ENCODE measurements at regions not wholly inside any gene's neighbourhood (a gene's known extent, or its start where the extent isn't known, plus 50 kb on each side); places are given as distances from the start of the nearest gene placed in this dataset.
"Not testable (repeated sequence)": the region's sequence is repeated elsewhere in the genome, so short reads cannot be mapped to it uniquely, and the experiment has no call there.

DNA sequence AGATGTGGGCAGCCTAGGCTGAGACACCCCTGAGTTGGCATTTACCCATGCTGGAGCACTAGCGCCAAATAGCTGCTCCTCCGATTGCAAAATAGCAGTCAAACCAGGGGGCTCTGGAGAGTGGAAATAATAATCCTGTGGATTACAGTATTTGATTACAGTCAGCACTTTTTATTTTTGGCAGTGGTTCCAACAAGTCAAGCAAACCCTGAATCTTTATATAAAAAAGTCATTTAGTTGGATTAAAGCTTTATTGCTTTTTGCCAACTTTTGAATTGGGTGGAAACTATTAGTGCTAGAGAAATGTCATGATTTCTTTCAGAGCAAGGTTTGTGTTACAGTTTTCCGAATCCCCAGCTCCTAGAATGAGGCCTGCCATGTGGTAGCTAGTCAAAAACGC lies 99.3 kb upstream of the FAM20A start:
- no peak for DNase-seq

DNA sequence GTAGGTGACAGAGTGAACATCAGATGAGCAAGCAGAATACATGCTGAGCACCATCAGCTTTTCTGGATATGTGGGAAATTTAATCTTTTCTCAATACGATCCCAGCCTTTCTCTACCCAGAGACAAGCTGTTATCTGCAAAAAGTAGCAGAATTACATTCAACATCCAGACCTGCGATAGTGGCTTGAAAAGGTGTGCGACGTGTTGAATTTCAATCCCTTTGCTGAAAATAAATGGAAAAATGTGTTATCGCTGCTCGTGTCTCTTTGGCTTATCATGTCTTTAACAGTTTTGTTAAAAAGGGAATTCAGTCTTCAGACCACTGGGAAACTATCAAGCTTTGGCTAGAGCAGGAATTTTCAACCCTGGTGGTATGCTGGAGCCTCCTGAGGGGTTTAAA lies 98.8 kb upstream of the FAM20A start:
- DNase-seq: no peak

DNA sequence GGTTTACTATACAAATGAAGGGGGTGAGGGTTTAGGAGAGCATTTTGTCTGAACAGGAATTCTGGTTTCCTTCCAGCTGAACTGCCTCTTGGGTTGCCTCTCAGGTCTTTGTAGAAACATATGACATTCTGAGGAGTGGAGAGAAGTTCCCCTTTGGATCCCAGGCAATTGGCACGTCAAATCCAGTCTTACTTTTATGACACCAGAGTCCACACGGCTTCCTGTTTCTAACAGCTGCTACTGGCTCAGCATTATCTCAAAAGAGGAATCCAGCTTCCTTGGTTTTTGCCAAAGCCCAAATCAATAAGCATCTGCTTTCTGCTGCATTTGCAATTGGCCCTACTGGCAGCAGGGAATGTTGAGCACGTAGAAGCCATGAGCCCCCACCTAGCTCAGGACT lies 97.6 kb upstream of the FAM20A start:
- DNase-seq: no peak

DNA sequence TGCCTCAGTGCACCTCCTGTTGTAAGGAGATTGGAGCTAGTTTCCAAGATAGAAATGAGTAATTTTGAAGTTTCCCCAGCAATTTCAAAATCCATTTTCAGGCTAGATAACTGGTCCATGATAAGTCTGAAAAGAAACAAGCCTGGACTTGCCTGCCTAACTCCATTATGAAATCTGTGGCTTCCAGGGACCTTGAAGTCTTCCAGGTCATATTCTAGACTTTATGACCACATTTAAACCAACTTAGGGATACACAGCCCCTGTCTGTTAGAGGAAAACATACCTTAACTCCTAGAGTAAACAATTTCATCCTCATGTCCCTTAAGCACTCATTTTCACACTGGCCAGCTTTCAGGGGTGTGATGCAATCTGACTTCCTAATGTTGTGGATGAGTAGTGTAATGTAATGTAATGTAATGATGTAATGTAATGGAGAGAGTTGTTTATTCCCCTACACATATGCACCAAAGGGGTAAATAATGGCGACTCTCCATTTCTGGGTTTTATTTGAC lies 96.7 kb upstream of the FAM20A start:
- no peak for DNase-seq

DNA sequence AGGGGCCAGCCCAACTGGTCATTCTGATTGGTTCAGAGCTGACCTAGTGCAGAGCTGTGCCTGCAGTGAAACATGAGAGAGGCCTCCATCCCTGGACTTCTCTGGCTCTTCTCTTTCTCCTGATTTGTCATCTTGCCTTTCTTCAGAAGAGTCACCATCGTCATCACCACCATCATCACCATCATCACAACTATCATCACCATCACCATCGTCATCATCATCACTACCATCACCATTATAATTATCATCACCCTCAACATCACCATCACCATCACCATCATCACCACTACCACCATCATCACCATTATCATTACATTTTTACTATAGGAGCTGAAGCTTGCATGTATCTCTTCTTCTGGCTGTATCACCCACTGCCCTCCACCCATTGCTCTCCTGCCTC lies 94.5 kb upstream of the FAM20A start:
- no peak for DNase-seq

DNA sequence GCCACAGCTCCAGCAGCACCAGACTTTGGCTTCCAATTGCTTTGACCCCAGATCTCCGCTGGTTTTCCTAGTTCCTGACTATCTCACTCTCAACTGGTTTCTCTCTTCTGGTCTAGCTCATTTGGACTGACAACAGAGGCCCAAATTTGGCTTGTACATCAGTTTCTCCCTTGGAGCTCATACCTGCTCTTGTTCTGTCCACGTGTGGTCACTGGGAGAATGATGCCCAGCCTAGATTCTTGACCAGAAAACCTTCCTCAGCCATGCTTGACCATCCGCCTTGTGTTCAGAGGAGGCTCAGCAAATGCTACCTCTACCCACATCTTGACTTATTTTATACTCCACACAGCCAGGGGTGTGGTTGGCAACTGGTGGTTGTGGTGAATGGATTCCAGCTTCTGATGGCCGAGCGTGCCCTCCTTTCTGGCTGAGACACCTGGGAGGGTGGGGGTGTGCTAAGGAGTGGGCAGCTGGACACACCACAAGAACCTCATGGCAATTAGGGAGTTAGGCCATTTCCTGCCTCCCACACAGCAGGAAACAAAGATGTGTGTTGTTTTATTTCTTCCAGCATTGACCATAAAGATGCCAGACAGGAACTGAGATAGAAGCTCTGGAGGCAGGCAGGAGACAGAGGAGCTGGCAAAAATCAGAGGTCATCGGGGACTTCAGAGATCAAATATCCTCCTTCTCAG lies 93.8 kb upstream of the FAM20A start:
- no peak for DNase-seq

DNA sequence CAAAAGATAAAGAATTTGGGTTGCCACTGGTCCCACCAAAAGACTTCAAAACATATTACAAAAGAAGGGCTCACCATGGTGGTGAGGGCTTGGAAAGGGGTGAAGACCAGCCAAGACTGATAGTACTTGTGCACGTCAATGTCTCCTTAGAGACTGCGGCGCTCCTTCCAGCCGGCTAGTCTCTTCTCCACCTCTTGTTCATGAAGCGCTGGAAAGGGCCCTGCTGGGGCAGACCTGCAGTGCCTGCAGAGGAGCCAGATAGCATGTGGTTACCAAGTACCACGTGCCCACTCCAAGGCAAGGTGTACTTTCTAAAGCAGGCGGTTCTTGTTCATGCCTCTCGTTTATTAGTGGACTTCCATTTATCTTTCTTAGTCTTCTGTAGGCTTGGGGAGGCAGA lies 92.7 kb upstream of the FAM20A start:
- DNase-seq: no peak

DNA sequence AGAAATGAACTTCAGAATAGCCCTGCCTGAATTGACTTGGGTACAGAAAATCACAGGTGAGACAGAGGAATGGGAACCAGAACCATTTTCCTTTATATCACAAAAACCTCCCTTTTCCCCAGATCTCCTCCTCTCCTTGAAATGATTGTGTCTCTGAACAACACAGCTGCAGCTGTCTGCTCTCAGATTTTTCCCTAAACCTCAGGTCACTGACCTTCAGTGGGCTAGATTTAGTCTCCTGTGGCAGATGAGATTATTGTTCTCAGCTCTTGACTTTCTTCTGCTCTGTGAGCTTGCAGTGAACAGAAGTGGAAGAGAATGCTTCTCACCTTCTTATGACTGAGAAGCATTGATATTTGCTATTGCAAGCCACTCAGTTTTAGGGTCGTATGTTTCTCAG lies 92.3 kb upstream of the FAM20A start:
- no peak for DNase-seq

DNA sequence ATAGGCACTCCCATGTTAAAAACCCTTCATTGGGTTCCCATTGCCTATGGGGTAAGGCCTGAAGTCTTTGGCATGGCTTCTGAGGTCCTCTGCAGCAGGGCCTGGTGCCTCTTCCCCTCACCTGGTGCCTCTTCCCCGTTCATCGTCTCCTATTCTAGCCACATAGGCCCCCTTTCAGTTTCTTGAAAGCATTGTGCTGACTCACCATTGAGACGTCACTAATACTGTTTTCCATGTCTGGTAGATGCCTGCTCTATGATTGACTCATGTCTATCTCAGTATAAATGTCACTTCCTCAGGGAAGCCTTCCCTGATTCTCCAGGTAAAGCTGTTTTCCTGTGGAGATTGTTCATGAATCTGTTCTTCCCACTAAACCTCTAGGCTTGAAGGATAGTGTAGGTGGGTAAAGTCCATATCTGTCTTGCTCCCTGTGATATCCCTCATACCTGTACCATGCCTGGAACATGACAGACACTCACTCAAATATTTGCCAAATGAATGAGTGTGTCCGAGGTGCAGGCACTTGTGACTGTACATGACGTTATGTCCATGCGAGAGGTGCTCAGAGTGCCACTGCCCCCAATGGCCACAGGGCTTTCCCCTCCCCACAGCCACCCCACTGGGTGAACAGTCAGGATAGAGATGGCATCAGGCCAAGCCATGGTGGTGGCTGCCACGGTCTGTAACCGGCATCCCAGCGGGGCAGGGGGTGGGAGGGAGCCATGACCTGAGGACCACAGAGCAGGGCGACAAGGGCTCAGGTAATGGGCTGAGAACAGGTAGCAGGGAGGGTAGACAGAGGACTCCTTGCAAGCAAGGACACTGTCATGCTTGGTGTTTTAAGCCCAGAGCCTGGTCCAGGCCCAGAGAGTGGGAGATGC lies 85.2 kb upstream of the FAM20A start:
- DNase-seq: no peak

DNA sequence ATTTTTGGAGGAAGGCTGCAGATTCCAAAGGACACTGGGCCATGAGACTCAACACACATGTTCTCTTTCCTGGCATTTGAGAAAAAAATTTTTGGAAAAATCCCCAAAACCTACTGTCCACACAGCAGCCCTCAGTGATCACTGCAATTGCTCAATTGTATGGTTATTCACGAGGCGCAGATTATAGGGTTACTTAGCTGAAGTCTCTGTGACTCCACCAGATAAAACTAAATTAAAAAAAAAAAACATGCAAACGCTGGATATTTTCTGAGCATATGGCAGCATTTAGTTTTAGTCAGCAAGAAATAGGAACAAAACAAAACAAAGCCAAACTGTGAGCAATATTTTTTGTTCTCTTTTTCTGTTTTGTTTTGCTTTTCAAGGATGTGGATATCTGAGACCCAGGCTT lies 83.8 kb upstream of the FAM20A start:
- no peak for DNase-seq

DNA sequence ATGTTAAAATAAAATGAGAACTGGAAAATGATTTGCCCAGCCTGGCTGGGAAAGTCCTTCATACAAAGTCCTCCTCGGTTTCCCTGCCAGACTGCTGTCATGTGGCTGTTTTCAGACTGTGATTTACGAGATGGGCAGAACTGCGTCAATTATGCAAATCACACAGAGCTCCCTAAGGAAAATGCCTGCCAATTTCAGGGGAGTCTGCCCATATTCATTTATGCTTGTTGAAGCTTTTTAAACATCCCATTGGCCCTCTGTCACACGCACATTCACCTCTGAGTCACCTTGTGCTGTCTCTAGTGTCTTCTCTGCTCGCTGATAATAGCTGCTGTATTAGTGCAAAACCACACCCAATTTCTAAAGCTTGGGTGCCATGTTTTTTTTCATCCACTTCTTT lies 81.7 kb upstream of the FAM20A start:
- no peak for DNase-seq

DNA sequence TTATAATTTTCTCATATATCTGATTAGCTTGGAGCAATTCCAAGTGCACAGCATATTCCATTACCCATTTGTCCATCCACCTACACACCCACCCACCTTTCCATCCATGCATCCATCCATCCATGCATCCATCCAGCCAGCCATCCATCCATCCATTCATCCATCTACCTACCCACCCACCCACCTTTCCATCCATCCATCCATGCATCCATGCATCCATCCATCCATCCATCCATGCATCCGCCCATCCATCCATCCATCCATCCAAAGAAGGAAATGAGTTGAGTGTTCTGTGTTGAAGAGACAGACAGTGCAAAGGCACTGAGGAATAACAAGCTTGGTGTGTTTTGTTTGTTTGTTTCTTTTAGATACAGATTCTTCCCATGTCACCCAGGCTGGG lies 78.7 kb upstream of the FAM20A start:
- DNase-seq: no peak

DNA sequence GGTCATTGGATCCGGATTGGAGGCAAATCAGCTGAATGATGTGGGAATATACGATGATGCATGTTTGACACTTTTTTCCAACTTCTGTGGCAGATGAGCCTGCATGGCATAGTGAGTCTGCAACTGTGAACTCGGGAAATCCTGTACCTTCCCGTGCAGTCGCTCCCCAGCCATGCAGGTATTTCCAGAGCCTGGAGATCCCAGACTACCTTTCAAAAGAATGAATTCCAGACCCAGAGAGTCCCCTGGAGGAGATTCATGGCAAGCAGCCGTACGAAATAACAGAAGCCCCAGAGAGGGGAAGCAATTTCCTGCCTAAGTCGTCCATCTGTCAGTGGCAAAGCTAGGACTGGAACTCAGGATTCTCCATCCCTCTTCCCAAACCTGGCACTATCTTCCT lies 75.7 kb upstream of the FAM20A start:
- no peak for DNase-seq

DNA sequence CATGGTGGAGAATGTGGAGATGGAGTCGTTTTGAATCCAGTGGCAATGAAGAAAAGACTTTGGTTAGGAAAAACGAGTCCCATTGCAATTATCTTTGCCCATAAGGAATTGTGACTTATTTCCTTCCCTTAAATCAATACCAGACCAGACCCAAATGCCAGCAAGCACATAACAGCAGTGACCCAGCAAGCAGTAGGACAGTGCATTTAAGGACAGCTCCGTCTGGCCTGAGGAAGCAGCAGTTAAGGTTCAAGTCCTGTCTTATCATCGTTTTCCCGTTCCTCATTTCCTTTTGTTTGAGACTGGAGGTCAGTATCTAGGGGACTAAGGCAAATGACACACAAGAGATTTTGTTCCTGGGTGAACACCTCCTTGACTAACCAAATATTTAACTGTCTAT lies 74.6 kb upstream of the FAM20A start:
- DNase-seq: no peak

DNA sequence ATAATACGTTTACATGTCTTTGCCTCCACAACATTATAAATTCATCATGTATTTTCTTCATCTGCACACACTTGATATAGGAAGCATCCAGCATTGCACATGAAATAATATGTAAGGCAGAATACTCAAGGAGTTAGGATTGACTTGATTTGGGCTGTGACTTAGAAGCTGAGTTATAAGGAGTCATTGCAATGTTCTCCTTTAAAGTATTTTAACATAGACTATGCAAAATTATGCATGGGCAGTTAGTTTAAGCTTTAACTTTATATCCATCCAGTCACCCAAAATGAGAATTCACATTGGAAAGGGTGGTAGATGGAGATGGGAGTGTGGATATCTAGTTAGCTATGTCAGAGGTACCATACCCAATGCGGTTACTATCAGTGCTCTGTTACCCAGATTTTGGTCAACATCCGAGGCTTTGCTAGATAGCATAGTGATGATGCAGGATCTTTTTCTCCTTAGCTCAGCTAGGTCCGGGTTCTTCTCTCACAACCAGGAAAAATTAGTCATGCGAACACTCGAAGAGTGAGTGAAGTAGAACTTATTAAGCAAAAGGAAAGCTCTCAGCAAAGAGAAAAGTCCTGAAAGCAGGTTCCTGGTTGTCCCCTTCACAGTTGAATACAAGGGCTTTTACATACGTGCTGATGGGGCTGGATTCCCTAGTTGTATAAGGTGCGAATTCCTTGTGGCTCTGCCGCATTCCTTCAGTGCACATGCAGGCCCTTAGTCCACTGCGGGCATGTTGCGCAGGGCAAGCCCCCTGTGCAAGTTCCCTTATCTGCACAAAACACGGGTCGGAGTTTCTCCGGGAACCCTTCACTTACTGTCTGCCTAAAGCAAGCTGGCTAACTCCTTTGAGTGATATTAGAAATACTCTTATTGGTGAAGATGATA lies 73.1 kb upstream of the FAM20A start:
- no peak for DNase-seq

DNA sequence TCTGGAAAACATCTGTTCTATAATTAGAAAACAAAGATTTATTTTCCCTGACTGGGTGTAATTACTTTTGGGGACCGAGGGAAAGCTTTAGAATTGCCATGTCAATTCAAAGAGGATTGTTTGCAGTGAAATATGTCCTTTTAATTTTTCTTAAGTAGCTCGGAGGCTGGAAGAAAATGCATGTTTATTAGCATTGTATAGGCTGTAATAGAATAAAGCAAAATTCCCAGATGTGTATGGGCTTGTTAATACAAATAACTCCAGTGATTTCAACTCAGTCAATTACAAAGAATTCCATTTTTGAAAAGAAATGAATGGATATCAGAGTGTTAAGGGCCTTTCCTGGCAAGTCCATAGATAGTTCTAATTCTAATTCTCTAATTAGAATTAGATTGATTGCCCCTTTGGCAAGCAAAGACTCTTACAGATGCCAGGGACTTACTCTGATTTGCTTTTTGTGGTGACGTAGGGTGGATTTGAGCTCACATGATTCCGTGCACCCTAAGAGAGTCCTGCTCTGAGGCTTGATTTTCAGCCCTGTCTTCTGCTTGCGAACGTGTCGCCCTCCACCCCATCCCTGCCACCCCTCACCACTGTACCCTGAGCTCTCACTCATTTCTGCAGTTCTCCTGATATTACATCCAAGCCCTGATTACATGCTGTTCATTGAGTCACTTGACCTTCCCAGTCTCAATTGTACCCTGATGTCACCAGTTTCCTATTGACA lies 70.0 kb upstream of the FAM20A start:
- no peak for DNase-seq

DNA sequence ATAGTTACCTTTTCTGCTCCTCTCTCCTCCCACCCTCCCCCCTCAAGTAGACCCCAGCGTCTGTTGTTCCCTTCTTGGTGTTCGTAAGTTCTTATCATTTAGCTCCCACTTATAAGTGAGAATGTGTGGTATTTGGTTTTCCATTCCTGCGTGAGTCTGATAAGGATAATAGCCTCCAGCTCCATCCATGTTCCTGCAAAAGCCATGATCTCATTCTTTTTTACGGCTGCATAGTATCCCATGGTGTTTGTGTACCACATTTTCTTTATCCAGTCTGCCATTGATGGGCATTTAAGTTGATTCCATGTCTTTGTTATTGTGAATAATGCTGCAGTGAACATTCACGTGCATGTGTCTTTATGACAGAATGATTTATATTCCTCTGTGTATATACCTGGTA lies 65.3 kb upstream of the FAM20A start:
- not testable (repeated sequence) for DNase-seq

DNA sequence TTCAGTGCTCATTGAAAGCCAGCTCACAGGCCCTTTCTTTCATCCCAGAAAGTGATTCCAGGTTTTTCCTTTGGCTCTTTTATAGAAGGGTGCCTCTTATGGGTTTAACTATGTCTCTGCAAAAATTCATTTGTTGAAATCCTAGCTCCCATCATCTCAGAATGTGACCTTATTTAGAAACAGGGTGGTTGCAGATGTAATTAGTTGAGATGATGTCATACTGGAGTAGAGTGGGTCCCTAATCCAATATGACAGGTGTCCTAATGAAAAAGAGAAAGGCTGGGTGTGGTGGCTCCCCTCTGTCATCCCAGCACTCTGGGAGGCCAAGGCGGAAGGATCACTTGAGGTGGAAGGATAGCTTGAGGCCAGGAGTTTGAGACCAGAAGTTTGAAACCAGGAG lies 64.2 kb upstream of the FAM20A start:
- no peak for DNase-seq

DNA sequence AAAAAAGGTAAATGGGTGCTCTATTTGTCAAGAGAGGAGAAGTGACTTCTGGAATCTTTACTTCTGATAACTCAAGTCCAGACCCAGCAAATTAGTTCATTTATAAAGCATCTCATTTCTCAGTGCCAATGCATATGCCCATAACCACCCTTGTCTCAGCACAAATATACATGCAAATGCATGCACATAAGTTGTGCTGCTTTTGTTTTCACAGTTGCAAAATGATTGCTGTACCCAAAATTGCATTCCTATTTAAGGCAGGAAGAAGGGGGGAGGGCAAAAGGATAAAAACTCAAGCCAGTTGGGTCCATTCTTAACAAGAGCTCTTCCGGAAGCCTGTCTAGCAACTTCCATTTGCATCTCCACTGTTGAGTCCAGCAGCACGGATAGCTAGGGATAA lies 61.3 kb upstream of the FAM20A start:
- DNase-seq: no peak

DNA sequence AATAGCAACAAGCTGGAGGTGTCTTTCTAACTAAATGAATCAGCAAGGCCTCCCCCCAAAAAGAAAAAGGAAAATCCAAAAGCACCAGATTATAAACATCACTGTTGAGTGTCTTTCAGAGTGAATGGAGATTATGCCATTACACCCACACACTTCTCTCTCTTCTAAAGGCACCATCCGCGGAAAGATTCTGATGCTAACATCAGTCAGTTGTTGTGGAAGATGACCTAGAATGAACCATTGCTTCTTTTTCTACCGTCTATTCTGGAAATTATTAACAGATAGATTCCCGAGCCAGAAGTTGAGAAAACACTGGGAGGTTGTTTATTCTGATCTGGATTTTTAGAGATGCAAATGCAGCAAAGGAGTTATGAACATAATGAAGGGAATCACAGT lies 60.9 kb upstream of the FAM20A start:
- no peak for DNase-seq

DNA sequence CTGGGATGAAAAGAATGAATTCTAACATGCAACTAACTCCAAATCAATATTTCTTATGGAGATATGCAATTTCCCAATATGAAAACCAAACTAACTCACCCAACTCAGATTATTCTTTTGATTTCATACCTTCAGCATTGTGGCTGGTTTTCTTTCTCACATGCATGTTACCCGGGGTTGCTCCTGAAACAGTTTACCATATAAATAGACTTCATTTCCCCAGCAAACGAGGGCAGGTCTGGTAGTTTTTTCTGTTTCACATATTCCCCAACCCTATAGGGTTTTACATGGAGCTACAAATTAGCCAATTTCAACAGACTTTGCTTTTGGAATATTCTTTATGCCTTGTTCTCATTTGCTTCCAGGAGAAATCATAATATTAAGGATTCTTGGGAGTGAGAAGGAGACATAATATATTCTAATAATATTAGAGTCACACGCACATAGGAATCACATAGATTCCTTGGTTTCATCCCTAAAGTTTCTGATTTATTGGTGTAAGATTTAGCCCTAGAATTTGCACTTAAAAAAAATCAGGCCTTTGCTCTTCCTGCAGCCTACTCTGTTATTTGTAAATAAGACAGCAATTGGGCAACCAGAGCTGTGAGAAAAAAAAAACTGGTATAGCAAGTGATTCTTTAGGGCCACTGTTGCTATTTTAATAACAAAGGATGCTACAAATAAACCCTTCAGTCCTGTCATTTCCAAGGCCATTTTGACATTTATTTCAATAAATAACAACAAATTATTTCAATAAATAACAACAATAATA lies 60.3 kb upstream of the FAM20A start:
- DNase-seq: no peak

DNA sequence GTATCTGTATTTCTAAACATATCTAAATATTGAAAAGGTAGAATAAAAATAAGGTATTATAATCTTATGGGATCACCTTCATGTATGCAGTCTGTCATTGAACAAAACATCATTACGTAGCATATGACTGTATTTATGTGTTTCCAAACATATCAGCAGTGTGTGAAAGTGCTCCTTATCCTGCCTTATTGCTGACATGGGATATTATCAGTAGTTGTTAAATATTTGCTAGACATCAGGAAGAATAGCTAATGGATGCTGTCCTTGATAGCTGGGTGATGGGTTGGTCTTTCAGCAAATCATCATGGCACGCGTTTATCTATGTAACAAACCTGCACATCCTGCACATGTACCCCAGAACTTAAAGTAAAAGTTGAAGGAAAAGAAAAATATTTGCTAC lies 59.1 kb upstream of the FAM20A start:
- no peak for DNase-seq

Data from 8988T (cell line).